Kidney capillary endothelial cell (primary cell): ENCODE measurements at regions not wholly inside any gene's neighbourhood (a gene's known extent, or its start where the extent isn't known, plus 50 kb on each side); places are given as distances from the start of the nearest gene placed in this dataset.

ENCODE experiments used
- DNase-seq: peaks from one replicate; pipeline ENCODE4 v3.0.0-alpha.2; 2018; ENCODE audit warnings: low spot score

DNA sequence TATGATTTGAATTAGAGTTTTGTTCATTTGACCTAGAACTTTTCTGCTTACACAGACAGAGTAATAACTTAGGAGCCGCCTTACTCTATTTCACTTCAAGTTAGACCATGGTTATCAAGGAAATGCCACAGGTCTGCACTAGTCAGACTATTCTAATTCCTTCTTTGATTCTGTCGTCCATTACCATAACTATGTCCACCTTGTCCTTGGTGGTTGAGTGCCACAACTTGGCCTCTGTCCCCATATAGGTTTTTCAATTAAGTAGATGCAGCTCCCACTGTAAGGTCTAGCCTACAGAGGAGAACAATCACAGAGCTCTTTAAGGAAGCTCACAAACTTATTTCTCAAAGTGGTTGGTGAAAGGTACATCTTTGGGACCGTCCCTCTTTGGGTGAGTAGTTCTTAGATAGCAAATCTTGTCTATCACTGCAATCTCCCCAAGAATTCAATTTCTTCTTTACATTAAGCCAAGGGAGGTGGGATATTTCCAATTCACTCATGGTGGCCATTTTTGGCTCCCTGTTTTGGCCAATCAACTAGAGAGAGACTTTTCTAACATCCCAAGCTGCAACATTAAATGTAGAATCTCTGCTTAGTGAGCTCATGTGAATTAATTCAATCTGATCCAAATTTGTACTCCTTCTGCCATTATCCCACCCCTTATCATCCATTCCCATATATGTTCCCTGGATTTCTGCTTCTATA is 434.6 kb downstream of the ADAMTS20 start:
- no peak for DNase-seq

DNA sequence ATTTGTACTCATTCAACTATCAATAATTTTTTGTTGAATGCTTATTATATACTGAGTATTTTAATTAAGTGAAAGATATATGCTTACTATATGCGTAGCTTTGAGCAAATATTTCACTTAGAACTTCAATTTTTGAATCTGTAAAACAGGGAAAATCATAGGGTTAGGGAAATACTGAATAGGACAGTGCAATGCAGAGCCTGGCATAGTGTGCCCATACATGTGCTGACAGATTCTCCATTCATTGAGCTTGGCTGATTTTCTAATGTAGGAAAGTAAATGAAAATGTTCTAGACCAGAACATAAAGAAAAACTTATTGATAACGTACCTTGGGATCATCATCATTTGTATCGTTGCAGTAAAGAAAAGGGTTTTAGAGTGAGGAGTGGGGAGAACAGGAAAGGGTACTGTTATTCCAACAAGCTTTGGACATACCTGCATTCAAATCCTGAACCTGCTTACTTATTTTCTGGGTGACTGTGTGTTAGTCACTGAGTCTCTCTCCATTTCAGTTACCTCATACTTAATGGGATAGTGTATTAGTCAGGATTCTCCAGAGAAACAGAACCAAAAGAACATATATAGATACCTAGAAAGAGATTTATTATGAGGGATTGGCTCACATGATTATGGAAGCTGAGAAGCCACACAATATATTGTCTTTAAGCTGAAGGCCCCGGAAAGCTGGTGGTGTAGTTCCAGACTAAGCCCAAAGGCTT is 436.4 kb downstream of the ADAMTS20 start:
- no peak for DNase-seq

DNA sequence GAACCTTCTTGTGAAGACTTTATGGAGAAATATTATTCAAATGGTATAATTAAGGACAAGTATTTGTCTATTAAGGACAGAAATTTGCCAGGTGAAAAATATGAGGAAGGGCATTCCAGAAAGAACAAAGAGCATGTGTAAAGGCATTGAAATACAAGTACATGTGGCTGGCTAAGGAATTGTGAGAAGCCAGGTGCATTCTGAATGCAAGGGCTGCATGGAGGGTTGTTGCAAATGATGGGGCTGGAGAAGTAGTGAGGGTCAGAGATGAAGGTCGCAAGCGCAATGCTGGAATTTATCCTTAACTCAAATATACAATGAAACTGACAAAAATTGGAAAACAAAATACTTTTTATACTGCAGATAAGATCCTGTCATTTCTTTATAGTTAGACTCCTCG is 437.7 kb downstream of the ADAMTS20 start:
- no peak for DNase-seq

DNA sequence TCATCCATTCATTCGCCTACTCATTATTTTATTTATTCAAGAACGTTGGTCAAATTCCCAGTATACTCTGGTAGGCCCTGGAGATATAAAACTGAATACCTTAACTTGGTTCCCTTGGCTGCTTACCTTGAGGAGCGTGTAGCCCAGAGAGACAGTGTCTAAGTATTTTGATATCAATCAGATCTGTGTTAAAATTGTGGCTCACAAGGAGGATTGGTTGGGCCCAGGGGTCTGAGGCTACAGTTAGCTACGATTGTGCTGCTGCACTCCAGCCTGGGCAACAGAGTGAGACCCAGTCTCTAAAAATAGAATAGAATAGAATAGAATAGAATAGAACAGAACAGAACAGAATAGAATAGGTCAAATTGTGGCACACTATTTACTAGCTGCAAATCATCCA is 438.4 kb downstream of the ADAMTS20 start:
- no peak for DNase-seq

DNA sequence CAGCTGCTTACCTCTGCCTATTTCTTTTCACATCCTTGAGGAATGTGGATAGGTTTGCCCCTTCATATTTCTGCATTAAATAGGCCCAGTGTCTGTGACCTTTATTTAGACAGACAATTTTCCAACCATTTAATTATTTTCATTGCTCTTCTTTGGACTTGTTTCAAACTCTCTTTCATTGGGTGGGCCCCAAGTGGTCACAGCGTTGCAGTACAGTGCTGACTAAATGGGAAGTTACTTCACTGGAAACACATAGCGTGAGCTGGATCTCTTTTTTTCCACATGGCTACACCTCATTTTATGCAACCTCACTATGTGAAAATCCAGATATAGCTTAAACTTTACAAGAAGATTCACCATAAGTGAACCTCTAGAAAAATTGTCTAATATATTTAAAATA is 438.9 kb downstream of the ADAMTS20 start:
- DNase-seq = no peak

- DNase-seq = no peak
Measured at GRCh38 chr12:43112101-43112920, 439.7 kb downstream of the ADAMTS20 start.

GRCh38 chr12:43111608-43112007 is 440.4 kb downstream of the ADAMTS20 start:
- no peak for DNase-seq

- no peak for DNase-seq
Measured at GRCh38 chr12:43109631-43110345, 442.2 kb downstream of the ADAMTS20 start.

DNA sequence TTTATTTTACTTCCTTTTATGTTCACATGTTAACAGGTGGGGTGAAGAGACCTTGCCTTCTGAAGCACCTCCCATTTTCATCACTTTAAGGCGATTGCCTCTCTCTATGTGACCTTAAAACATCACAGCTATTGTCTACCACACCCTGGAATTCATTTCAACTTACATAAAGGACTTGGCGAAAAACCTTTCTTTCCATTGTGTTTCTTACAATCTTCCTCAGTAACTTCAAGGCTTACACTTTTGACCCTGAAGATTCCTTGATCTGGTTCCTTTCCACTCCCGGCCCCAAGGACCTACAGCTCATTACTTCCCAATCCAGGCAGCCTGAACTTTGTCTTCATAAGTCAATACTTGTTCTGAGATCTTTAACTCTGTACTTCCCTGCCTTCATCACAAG is 443.3 kb downstream of the ADAMTS20 start:
- DNase-seq = no peak

- DNase-seq = no peak
Measured at GRCh38 chr12:43107026-43107775, 444.8 kb downstream of the ADAMTS20 start.

DNA sequence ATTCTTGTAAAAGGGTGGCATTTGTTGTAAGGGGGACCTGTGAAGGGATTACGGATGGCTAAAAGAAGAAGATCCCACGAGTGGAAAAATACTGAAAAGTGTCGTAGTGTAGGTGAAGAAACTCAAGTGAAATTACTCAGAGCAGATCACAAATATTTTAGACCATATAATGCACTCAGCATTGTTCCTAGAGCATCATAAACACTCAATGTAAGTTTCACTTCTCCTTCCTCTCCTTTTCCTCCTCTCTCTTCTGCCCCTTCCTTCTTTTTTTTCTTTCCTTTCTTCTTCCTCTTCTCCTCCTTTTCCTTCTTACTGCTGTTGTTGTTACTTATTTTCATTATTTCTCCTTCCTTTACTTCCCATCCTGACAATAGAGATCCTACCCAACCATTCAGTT is 445.6 kb downstream of the ADAMTS20 start:
- DNase-seq = no peak

GRCh38 chr12:43105426-43105981 is 446.5 kb downstream of the ADAMTS20 start:
- no peak for DNase-seq

- no peak for DNase-seq
Measured at GRCh38 chr12:43104494-43104893, 447.5 kb downstream of the ADAMTS20 start.

DNA sequence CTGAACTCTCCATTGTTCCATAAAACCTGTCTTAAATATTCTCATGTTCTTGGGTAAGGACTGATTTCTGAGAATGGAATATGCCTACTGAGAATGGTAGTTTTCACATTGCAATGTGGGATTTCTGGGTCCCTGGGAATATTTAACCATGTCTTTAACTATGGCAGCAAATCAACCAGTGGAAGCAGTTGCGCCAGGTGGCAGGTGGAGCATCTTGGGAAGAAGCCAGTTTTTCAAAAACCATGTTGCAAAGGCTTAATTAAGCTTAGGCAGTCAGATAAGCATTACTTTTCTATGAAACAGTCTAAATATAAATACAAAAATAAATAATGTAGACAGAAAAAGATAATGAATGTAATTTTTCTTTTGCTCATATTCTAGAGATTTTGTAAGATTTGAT is 448.1 kb downstream of the ADAMTS20 start:
- DNase-seq = no peak

DNA sequence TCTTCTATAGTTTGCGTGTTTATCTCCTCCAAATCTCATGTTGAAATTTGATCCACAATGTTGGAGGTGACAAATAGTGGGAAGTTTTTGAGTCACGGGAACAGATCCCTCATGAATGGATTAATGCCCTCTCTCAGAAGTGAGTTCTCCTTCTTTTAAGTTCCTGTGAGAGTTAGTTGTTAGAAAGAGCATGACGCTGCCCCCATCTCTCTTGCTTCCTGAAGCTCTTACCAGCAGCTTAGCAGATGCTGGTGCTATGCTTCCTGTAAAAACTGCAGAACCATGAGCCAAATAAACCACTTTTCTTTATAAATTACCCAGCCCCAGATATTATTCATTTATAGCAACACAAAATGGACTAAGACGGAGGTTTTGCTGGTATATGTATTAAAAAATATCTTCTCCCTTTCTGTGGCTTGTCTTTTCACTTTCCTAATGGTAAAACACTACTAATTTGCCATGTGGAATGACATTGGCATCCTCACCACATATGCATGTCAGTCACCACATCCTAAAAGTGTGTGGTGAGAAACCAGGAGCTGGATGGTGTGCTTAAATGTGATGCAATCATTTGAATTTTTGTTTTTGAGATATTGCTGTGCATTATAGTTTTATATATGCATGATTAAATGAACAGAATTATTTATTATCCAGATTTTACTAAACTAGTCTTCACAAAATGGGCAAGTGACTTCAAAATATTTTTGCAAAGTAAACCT is 449.3 kb downstream of the ADAMTS20 start:
- DNase-seq = no peak

- DNase-seq = no peak
Measured at GRCh38 chr12:43100231-43100630, 451.8 kb downstream of the ADAMTS20 start.

DNA sequence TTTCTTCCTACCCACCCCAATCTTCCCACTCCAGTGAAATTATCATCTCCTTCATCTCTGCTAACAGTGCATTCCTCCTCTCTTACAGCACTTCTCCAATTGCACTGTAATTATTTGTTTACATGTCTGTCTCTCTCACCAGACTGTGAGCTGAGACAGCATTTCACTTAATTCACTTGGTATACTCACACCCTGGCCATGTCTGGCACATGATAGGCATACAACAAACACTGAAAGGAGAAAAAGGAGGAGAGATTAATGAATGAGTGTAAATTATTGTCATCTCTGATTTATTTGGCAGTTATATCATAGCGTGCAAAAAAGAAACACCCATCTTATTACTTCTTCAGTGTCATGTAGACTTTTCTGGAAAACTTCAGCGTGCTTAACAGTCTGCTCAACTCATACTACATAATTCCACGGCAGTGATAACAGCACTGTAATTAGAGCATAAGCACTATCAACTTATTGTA is 452.3 kb downstream of the ADAMTS20 start:
- DNase-seq = no peak

GRCh38 chr12:43098766-43099550 is 453.0 kb downstream of the ADAMTS20 start:
- DNase-seq = no peak

DNA sequence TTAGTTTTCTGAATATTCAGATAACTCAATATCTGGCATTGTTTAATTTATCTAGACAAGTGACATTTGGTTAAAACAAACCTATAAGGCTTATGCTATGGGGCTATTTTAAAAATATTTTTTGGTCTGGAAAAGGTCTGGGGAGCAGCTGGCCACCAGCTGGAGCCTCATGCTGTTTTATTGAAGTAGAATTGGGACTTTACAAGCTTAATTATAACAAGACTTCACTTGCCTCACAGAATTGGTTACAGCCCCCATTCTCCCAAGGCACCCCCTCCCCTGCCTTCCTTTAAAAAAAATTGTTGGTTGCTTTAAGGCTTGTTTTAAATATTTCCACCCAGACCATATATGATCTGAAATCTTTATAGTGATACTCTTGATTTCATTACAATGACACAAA is 453.9 kb downstream of the ADAMTS20 start:
- DNase-seq = no peak

- DNase-seq = no peak
Measured at GRCh38 chr12:43097471-43097870, 454.5 kb downstream of the ADAMTS20 start.
